Pancreas (tissue), 10 donors: ENCODE measurements at regions not wholly inside any gene's neighbourhood (a gene's known extent, or its start where the extent isn't known, plus 50 kb on each side); places are given as distances from the start of the nearest gene placed in this dataset.

Source experiments
- ATAC-seq, 4 donors: fragments of 200-7000 bp; cut with Tn5 transposase; one replicate each; pipeline versions ENCODE4 v1.8.0 to v1.9.1; 2020; ENCODE audit warnings: mild to moderate bottlenecking in 4 of 4, moderate library complexity in 4 of 4
- DNase-seq, 6 donors: peaks; one replicate each; pipeline ENCODE4 v3.0.0-alpha.2; 2020
- FAIRE-seq: peaks from 2 replicates; lab custom pipeline; 2012; peaks lifted over from hg19 to GRCh38; lab: Jason Lieb, UNC
- H3K27ac ChIP-seq, 4 donors: fragments of 200-600 bp; sonication (generic); 1 replicate in 3 of 4; 2 replicates in 1 of 4; pipeline versions ENCODE4 v1.5.0 to v1.8.0; 2020
- H3K27me3 ChIP-seq, 4 donors: fragments of 200-600 bp; one replicate each; pipeline ENCODE4 v1.8.0; 2021
- H3K36me3 ChIP-seq, 3 donors: fragments of 200-600 bp; sonication (generic) in 1 of 3; one replicate each; pipeline versions ENCODE4 v1.5.0 to v1.8.0; 2020 to 2021
- H3K4me1 ChIP-seq, 3 donors: fragments of 200-600 bp; one replicate each; pipeline ENCODE4 v1.8.0; 2021
- H3K4me3 ChIP-seq, 4 donors: fragments of 200-600 bp; sonication (generic) in 2 of 4; one replicate each; pipeline versions ENCODE4 v1.5.0 to v1.8.0; 2020 to 2021
- H3K9me3 ChIP-seq, 4 donors: fragments of 200-600 bp; one replicate each; pipeline ENCODE4 v1.8.0; 2021
- WGBS, 2 donors: extraction: QIAGEN DNeasy Blood & Tissue Kit; methylation state at CpG; one replicate each; pipeline ENCODE4 v1.1.7; 2013; 5-methylcytosine and 5-hydroxymethylcytosine counted together
- intact Hi-C, 3 donors: fragments of 100-400 bp; cut with DNase I; formaldehyde crosslinking; loops; one replicate each; pipeline versions ENCODE4 v1.11.1 to v1.14.2; 2022
- TF ChIP-seq, protein P1 (sequence below), 4 donors: fragments of 200-600 bp; sonication (generic) in 3 of 4; IDR thresholded peaks; one replicate each; pipeline versions ENCODE4 v1.5.0 to v1.8.0; 2021; ENCODE audit warnings: antibody characterized with exemption in 4 of 4
- donor health status: healthy with polysubstance abuse.
- donor health status: DM: no; HTN: no; CAD: no; lungs with moderate emphysema.
- donor health status: DM: no; HTN: no; CAD: no.
- donor health status: control.
- donor health status: control.
- donor health status: Bipolar disorder and iron deficiency.
- donor health status: DM: yes; HTN: yes; CAD: no.
- donor health status: DM: no; HTN: no; CAD: no.
- donor health status: DM: no; HTN: no; CAD: no.
- donor health status: DM: yes; HTN: yes; CAD: no.

DNA sequence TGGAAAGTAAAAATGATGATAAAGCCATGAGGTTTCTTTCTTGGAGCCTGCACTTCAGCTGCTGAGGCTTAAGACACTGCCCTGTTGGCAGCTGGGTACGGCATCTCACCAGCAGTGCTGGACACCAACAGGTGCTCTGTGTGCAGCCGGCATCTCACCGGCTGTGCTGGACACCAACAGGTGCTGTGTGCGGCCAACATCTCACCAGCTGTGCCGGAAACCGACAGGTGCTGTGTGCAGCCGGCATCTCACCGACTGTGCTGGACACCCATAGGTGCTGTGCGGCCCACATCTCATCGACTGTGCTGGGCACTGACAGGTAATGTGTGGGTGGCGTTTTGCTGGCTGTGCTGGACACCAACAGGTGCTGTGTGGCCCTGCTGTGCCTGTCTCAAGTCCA, 190.8 kb downstream of the TMEM18 start:
- intact Hi-C loops: no loop called here
- DNase-seq (no peak), ATAC-seq (no peak), FAIRE-seq (no peak)
- Histone ChIP-seq H3K27me3 (no peaks in the 10 kb centered on the region), H3K9me3 (no peaks in the 10 kb centered on the region), H3K4me3 (no peak overlapping the region), H3K27ac (no peak overlapping the region), H3K36me3 (no peaks in the 10 kb centered on the region), H3K4me1 (no peaks in the 10 kb centered on the region)
- TF ChIP-seq, protein P1, sequence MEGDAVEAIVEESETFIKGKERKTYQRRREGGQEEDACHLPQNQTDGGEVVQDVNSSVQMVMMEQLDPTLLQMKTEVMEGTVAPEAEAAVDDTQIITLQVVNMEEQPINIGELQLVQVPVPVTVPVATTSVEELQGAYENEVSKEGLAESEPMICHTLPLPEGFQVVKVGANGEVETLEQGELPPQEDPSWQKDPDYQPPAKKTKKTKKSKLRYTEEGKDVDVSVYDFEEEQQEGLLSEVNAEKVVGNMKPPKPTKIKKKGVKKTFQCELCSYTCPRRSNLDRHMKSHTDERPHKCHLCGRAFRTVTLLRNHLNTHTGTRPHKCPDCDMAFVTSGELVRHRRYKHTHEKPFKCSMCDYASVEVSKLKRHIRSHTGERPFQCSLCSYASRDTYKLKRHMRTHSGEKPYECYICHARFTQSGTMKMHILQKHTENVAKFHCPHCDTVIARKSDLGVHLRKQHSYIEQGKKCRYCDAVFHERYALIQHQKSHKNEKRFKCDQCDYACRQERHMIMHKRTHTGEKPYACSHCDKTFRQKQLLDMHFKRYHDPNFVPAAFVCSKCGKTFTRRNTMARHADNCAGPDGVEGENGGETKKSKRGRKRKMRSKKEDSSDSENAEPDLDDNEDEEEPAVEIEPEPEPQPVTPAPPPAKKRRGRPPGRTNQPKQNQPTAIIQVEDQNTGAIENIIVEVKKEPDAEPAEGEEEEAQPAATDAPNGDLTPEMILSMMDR (IDR thresholded peaks at IDR 0.05): no peak
- WGBS, 2 donors: 74 to 88% methylated on average over 11 of the region's 11 CpGs

DNA sequence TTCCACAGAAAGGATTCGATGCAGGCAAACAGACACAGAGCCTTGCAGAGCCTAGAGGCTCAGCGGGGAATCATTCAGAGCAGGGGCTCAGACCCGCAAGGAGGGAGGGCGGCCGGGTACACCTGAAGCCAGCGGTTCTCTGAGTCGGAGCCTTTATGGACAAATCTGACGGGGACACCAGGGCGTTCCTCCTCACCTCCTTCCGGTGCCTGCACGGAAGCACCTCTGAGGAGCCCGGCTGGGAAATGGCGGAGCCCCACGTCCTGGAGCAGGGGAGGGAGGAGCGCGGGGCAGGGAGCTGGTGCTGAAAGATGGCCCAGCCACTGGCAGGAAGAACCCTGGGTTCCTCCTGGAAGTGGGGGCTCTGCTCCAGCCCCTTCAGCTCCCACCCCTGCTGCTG, 193.5 kb upstream of the ALKAL2 start:
- no peak for ATAC-seq
- TF ChIP-seq, protein P1 (IDR thresholded peaks at IDR 0.05): no peak

DNA sequence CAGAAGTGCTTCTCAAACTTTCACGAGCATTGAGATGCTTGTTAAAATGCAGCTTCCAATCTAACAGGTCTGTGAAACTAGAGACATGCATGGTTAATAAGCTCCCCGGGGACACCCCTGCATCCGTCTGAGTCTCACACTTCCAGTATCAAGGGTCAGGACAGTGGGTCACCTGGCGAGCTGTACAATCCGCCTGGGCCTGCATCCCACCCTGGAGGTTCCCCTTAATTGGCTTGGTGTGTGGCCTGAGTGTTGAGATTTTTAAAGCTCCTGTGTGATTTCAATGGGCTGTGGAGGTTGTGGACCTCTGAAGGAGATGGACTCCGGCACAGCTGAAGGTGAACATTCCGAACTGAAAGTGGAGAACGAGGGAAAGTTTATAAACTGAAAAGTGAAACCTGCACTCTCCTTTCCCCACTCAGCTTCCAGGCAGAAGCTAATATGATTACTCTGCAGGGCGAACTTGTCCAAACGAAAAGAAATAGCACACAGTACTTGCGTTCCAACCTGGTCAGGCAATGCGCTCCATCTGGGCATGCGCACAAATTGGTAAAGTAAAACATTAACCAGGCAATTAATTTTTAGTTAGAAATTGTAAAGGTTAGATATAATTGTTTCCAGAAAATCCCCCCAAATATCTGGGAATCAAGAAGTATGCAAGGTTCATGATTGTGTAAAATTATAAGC, 191.7 kb upstream of the ALKAL2 start:
- TF ChIP-seq, protein P1 (IDR thresholded peaks at IDR 0.05): no peak
- peak; percentile 80 to 97 (median 90) for ATAC-seq
- Histone ChIP-seq H3K27me3 (no peaks in the 10 kb centered on the region), H3K36me3 (no peaks in the 10 kb centered on the region), H3K27ac (peak overlapping the region; percentile 15 to 68 (median 62)), H3K9me3 (no peaks in the 10 kb centered on the region), H3K4me1 (peaks cover 0 to 7% (median 0%) of the 10 kb centered on the region in 3 donors), H3K4me3 (peak overlapping the region in 2 of 4 donors; percentile 19 to 26)
- peak in 3 of 6 donors; percentile 32 to 44 (median 42) for DNase-seq
- FAIRE-seq: no peak
- intact Hi-C loops: no loop called here
- WGBS, 2 donors: 18 to 21% methylated on average over 13 of the region's 13 CpGs

More for the DNA sequence above, 193.5 kb upstream of the ALKAL2 start:
- Histone ChIP-seq H3K4me1 (peaks cover 0 to 7% (median 0%) of the 10 kb centered on the region in 3 donors), H3K4me3 (no peak overlapping the region), H3K27ac (no peak overlapping the region), H3K27me3 (no peaks in the 10 kb centered on the region), H3K9me3 (no peaks in the 10 kb centered on the region), H3K36me3 (no peaks in the 10 kb centered on the region)
- FAIRE-seq (no peak), DNase-seq (no peak)
- intact Hi-C loops: no loop called here
- 89 to 93% methylated on average over 16 of the region's 16 CpGs for WGBS, 2 donors

DNA sequence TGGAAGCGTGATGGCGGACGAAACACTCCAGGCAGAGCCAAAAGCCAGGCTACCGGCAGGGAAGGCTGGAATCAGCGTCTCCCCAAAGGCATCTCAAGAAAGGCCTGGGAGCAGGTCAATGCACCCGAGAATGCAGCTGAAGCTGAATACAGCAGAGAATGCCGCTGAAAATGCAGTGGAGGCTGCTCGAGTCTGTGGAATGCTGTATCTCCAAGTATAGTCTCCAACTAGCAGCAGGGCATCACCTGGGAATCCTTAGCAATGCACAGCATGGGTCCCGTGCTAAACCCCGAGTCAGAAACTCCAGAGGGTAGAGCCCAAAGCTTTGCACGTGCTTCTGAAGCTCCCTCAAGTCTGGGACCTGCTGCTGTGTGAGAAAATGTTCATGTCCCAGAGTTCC, 191.1 kb upstream of the ALKAL2 start:
- intact Hi-C loops: no loop called here
- H3K4me1 ChIP-seq: peaks cover 0 to 7% (median 0%) of the 10 kb centered on the region in 3 donors
- H3K36me3 ChIP-seq: no peaks in the 10 kb centered on the region
- 37 to 49% methylated on average over 11 of the region's 11 CpGs for WGBS, 2 donors
- FAIRE-seq (no peak), DNase-seq (no peak), ATAC-seq (peak; percentile 20 to 41 (median 32))
- peak overlapping the region; percentile 15 to 68 (median 62) for H3K27ac ChIP-seq
- TF ChIP-seq, protein P1 (IDR thresholded peaks at IDR 0.05): no peak
- no peaks in the 10 kb centered on the region for H3K27me3 ChIP-seq
- no peaks in the 10 kb centered on the region for H3K9me3 ChIP-seq
- H3K4me3 ChIP-seq: peak overlapping the region in 1 of 4 donors; percentile 26

DNA sequence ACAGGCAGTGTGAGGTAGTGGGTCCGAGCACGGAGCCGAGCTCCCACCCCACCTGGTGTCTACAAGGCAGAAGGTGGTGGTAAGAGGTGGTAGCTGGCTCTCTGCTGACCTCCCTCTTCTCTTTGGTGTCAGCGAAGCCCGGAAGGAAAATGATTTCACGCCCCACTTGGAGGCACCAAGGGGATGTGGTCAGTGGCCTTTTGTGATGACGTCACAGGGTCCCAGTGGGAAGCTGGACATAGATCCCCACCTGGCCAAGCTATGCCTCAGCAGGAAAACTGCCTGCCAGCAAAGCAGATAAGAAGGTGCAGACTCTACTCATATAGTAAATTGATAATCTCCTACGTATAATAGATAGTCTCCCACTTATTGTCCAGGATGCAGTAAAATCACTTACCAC, 183.7 kb upstream of the ALKAL2 start:
- Histone ChIP-seq H3K4me1 (no peaks in the 10 kb centered on the region), H3K27me3 (peaks cover 0 to 11% (median 4%) of the 10 kb centered on the region in 4 donors), H3K36me3 (no peaks in the 10 kb centered on the region), H3K4me3 (no peak overlapping the region), H3K9me3 (no peaks in the 10 kb centered on the region), H3K27ac (no peak overlapping the region)
- FAIRE-seq (no peak), ATAC-seq (no peak), DNase-seq (no peak)
- intact Hi-C loops: no loop called here
- TF ChIP-seq, protein P1 (IDR thresholded peaks at IDR 0.05): no peak
- 74% methylated on average over 8 of the region's 8 CpGs for WGBS, 2 donors
